ENCODE measurements at regions not wholly inside any gene's neighbourhood (a gene's known extent, or its start where the extent isn't known, plus 50 kb on each side); places are given as distances from the start of the nearest gene placed in this dataset.

DNA sequence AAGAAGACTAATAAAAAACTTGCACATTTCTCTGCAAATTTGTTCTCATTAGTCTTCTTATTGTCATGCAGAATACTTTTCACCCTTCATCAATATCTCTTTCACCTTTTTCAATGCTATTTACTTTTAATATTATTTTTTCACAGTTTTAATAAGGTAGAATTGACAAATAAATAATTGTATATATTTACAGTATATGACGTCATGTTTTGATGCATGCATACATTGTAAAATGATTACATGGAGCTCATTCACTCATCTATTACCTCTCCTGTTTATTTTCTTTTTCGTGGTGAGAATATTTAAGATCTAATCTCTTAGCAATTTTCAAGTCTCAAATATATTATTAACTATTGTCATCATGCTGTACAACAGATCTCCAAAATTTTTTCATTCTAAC lies 658.2 kb upstream of the MKI67 start:
- Histone ChIP-seq H3K9ac (ENCODE audit: low read length) (no peak overlapping the region), H3K27me3 (ENCODE audit: insufficient read depth, low read depth, low read length) (no peaks in the 10 kb centered on the region), H2AFZ (ENCODE audit: low read depth, low read length) (no peak overlapping the region), H3K4me3 (ENCODE audit: low read length) (no peak overlapping the region), H3K4me2 (ENCODE audit: low read length) (no peak overlapping the region), H3K36me3 (ENCODE audit: insufficient read depth, low read length) (no peaks in the 10 kb centered on the region), H3K9me3 (ENCODE audit: low read length) (no peaks in the 10 kb centered on the region), H3K79me2 (replicated peaks; ENCODE audit: insufficient read depth, low read length) (no peaks in the 10 kb centered on the region), H3F3A (ENCODE audit: insufficient read depth, low read length, poor library complexity, severe bottlenecking) (no peaks in the 10 kb centered on the region), H3K9me2 (ENCODE audit: insufficient read depth, low read length) (no peaks in the 10 kb centered on the region), H3K27ac (ENCODE audit: low read length) (no peak overlapping the region), H4K20me1 (ENCODE audit: insufficient read depth) (no peaks in the 10 kb centered on the region)
- TF ChIP-seq, protein P1, sequence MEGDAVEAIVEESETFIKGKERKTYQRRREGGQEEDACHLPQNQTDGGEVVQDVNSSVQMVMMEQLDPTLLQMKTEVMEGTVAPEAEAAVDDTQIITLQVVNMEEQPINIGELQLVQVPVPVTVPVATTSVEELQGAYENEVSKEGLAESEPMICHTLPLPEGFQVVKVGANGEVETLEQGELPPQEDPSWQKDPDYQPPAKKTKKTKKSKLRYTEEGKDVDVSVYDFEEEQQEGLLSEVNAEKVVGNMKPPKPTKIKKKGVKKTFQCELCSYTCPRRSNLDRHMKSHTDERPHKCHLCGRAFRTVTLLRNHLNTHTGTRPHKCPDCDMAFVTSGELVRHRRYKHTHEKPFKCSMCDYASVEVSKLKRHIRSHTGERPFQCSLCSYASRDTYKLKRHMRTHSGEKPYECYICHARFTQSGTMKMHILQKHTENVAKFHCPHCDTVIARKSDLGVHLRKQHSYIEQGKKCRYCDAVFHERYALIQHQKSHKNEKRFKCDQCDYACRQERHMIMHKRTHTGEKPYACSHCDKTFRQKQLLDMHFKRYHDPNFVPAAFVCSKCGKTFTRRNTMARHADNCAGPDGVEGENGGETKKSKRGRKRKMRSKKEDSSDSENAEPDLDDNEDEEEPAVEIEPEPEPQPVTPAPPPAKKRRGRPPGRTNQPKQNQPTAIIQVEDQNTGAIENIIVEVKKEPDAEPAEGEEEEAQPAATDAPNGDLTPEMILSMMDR (IDR thresholded peaks at IDR 0.05; ENCODE audit: poor library complexity, severe bottlenecking), result no peak
- TF ChIP-seq POLR2AphosphoS5 (IDR thresholded peaks at IDR 0.05) (no peak), REST (IDR thresholded peaks at IDR 0.05; ENCODE audit: borderline replicate concordance) (no peak)

DNA sequence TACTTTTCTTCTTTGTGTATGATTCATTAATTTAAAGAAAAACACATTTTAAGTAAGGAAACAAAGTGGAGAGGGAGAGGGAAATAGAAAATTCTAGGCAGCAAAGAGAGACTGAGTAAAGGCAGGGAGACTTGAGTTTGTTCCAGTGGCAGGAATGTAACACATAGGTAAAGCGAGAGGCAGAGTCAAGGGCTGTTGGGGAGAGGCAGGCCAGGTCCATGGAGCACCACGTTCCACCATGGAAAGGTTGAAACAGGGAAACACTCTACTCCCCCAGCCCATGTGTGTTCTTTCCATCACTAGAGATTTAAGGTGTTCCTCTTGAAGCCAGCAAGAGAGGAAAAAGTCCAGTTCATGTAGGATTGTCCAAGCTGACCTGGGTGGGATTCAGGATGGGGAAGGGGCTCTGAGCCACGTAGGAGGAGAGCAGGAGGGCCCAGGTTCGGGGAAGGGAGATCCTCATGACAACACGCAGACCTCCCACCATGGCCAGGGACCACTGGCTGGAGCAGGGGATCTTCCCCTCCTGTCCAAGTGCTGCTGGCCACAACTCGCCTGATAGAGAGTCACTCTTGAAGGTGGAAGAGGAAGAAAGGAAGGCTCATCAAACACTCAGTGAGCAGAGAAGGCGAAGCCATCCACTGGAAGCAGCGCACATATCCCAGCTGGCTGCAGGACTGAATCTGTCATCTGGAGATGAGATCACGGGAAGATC lies 666.4 kb upstream of the MKI67 start:
- Histone ChIP-seq H3K27me3 (ENCODE audit: insufficient read depth, low read depth, low read length) (no peaks in the 10 kb centered on the region), H3K9me3 (ENCODE audit: low read length) (no peaks in the 10 kb centered on the region), H3K36me3 (ENCODE audit: insufficient read depth, low read length) (no peaks in the 10 kb centered on the region), H3K4me3 (ENCODE audit: low read length) (no peak overlapping the region), H2AFZ (ENCODE audit: low read depth, low read length) (no peak overlapping the region), H4K20me1 (ENCODE audit: insufficient read depth) (no peaks in the 10 kb centered on the region), H3F3A (ENCODE audit: insufficient read depth, low read length, poor library complexity, severe bottlenecking) (no peaks in the 10 kb centered on the region), H3K9me2 (ENCODE audit: insufficient read depth, low read length) (no peaks in the 10 kb centered on the region), H3K79me2 (replicated peaks; ENCODE audit: insufficient read depth, low read length) (no peaks in the 10 kb centered on the region), H3K27ac (ENCODE audit: low read length) (no peak overlapping the region), H3K9ac (ENCODE audit: low read length) (no peak overlapping the region), H3K4me2 (ENCODE audit: low read length) (no peak overlapping the region)
- TF ChIP-seq REST (IDR thresholded peaks at IDR 0.05; ENCODE audit: borderline replicate concordance), result no peak
- TF ChIP-seq TAF1 (IDR thresholded peaks at IDR 0.05; ENCODE audit: low read depth), result no peak
- no peak for TF ChIP-seq RAD21 (conservative IDR thresholded peaks at IDR 0.05)
- TF ChIP-seq, protein P1 (IDR thresholded peaks at IDR 0.05; ENCODE audit: poor library complexity, severe bottlenecking), result no peak
- no peak for TF ChIP-seq SMC3 (conservative IDR thresholded peaks at IDR 0.05; ENCODE audit: poor library complexity)
- TF ChIP-seq MXI1 (conservative IDR thresholded peaks at IDR 0.05; ENCODE audit: poor library complexity, severe bottlenecking), result no peak
- TF ChIP-seq EP300 (conservative IDR thresholded peaks at IDR 0.05; ENCODE audit: poor library complexity, severe bottlenecking), result no peak
- no peak for TF ChIP-seq EZH2 (IDR thresholded peaks at IDR 0.05; ENCODE audit: borderline replicate concordance, insufficient read depth, low read length, poor library complexity, severe bottlenecking)
- TF ChIP-seq POLR2AphosphoS5 (IDR thresholded peaks at IDR 0.05), result no peak
